Left lung (tissue), 4 donors: ENCODE measurements at regions not wholly inside any gene's neighbourhood (a gene's known extent, or its start where the extent isn't known, plus 50 kb on each side); places are given as distances from the start of the nearest gene placed in this dataset.

ENCODE experiments used
- ATAC-seq: fragments of 200-7000 bp; cut with Tn5 transposase; one replicate; pipeline ENCODE4 v1.9.1; 2020; ENCODE audit warnings: moderate library complexity
- DNase-seq, 4 donors: peaks; one replicate each; pipeline ENCODE4 v3.0.0-alpha.2; 2013 to 2020
- H3K27ac ChIP-seq, 2 donors: fragments of 200-600 bp; sonication (generic) in 1 of 2; one replicate each; pipeline versions ENCODE4 v1.5.0 to v1.8.0; 2020 to 2021
- H3K27me3 ChIP-seq, 2 donors: fragments of 200-600 bp; sonication (generic) in 1 of 2; one replicate each; pipeline versions ENCODE4 v1.5.0 to v1.8.0; 2020 to 2021
- H3K36me3 ChIP-seq, 2 donors: fragments of 200-600 bp; sonication (generic) in 1 of 2; one replicate each; pipeline versions ENCODE4 v1.5.0 to v1.8.0; 2020 to 2021
- H3K4me1 ChIP-seq, 2 donors: fragments of 200-600 bp; one replicate each; pipeline ENCODE4 v1.8.0; 2021
- H3K4me3 ChIP-seq, 2 donors: fragments of 200-600 bp; sonication (generic) in 1 of 2; one replicate each; pipeline versions ENCODE4 v1.5.0 to v1.8.0; 2020 to 2021; ENCODE audit warnings: mild to moderate bottlenecking in 1 of 2
- H3K9me3 ChIP-seq, 2 donors: fragments of 200-600 bp; sonication (generic) in 1 of 2; one replicate each; pipeline versions ENCODE4 v1.5.0 to v1.8.0; 2020 to 2021
- CTCF ChIP-seq, 2 donors: fragments of 200-600 bp; sonication (generic) in 1 of 2; IDR thresholded peaks; one replicate each; pipeline versions ENCODE4 v1.5.0 to v1.8.0; 2021; ENCODE audit warnings: antibody characterized with exemption in 2 of 2
- intact Hi-C, 2 donors: fragments of 100-400 bp; cut with DNase I; formaldehyde crosslinking; loops; one replicate each; pipeline versions ENCODE4 v1.11.2 to v1.14.2; 2022
- donor health status: DM: no; HTN: yes; CAD: no.
- donor health status: DM: no; HTN: no; CAD: no.

- ATAC-seq (no peak), DNase-seq (no peak)
- no peaks in the 10 kb centered on the region for H3K36me3 ChIP-seq
- no peaks in the 10 kb centered on the region for H3K27me3 ChIP-seq
- no peak for TF ChIP-seq CTCF (IDR thresholded peaks at IDR 0.05)
- H3K27ac ChIP-seq, result no peak overlapping the region
- intact Hi-C loops, result no loop called here
- H3K9me3 ChIP-seq, result no peaks in the 10 kb centered on the region
- no peak overlapping the region for H3K4me3 ChIP-seq
- H3K4me1 ChIP-seq, result peaks cover 5 to 17% of the 10 kb centered on the region in 2 donors
Observed at GRCh38 chr6:139753198-139753861, 378.9 kb upstream of the CITED2 start.

GRCh38 chr6:139752086-139752485 lies 377.6 kb upstream of the CITED2 start:
- ATAC-seq (no peak), DNase-seq (no peak)
- peaks cover 5 to 16% of the 10 kb centered on the region in 2 donors for H3K4me1 ChIP-seq
- no peaks in the 10 kb centered on the region for H3K36me3 ChIP-seq
- no peaks in the 10 kb centered on the region for H3K27me3 ChIP-seq
- intact Hi-C loops, result no loop called here
- no peaks in the 10 kb centered on the region for H3K9me3 ChIP-seq
- no peak for TF ChIP-seq CTCF (IDR thresholded peaks at IDR 0.05)
- H3K27ac ChIP-seq, result no peak overlapping the region
- H3K4me3 ChIP-seq, result no peak overlapping the region

- DNase-seq (no peak), ATAC-seq (no peak)
- Histone ChIP-seq H3K36me3 (no peaks in the 10 kb centered on the region), H3K27me3 (no peaks in the 10 kb centered on the region), H3K9me3 (no peaks in the 10 kb centered on the region), H3K4me1 (peaks cover 5 to 16% of the 10 kb centered on the region in 2 donors), H3K27ac (no peak overlapping the region), H3K4me3 (no peak overlapping the region)
- TF ChIP-seq CTCF (IDR thresholded peaks at IDR 0.05), result no peak
- intact Hi-C loops, result no loop called here
Observed at GRCh38 chr6:139751179-139751578, 376.7 kb upstream of the CITED2 start.

- Histone ChIP-seq H3K36me3 (no peaks in the 10 kb centered on the region), H3K27me3 (no peaks in the 10 kb centered on the region), H3K4me3 (no peak overlapping the region), H3K4me1 (peaks cover 3 to 11% of the 10 kb centered on the region in 2 donors), H3K9me3 (no peaks in the 10 kb centered on the region), H3K27ac (no peak overlapping the region)
- ATAC-seq, result peak; percentile 76
- intact Hi-C loops, result no loop called here
- no peak for DNase-seq
- TF ChIP-seq CTCF (IDR thresholded peaks at IDR 0.05), result no peak
Observed at GRCh38 chr6:139748353-139749146, 374.1 kb upstream of the CITED2 start.

GRCh38 chr6:139747154-139747553 lies 372.7 kb upstream of the CITED2 start:
- H3K27me3 ChIP-seq, result no peaks in the 10 kb centered on the region

More at GRCh38 chr6:139747154-139747553, 372.7 kb upstream of the CITED2 start:
- Histone ChIP-seq H3K36me3 (no peaks in the 10 kb centered on the region), H3K9me3 (no peaks in the 10 kb centered on the region), H3K27ac (no peak overlapping the region), H3K4me3 (no peak overlapping the region), H3K4me1 (peaks cover 6 to 11% of the 10 kb centered on the region in 2 donors)
- DNase-seq (no peak), ATAC-seq (peak; percentile 48)
- no peak for TF ChIP-seq CTCF (IDR thresholded peaks at IDR 0.05)
- intact Hi-C loops, result no loop called here
